Progenitor cell of endocrine pancreas (in vitro differentiated cells): ENCODE measurements at regions not wholly inside any gene's neighbourhood (a gene's known extent, or its start where the extent isn't known, plus 50 kb on each side); places are given as distances from the start of the nearest gene placed in this dataset.

Experiments used
- DNase-seq: peaks from one replicate; pipeline ENCODE4 v3.0.0; 2021; ENCODE audit warnings: low spot score; ENCODE audit not compliant: unreplicated experiment
- H3K27ac Mint-ChIP-seq: 2 replicates; pipeline ENCODE4 v1.8.0; 2021; ENCODE audit warnings: mild to moderate bottlenecking, moderate library complexity, mixed read lengths
- H3K27me3 Mint-ChIP-seq: 2 replicates; pipeline ENCODE4 v1.8.0; 2021; ENCODE audit warnings: mixed read lengths
- H3K36me3 Mint-ChIP-seq: 2 replicates; pipeline ENCODE4 v1.8.0; 2022; ENCODE audit warnings: mixed read lengths; ENCODE audit not compliant: insufficient read depth
- H3K4me1 Mint-ChIP-seq: 2 replicates; pipeline ENCODE4 v1.8.0; 2021; ENCODE audit warnings: low read depth, mixed read lengths
- H3K4me3 Mint-ChIP-seq: 2 replicates; pipeline ENCODE4 v1.8.0; 2021; ENCODE audit warnings: low read depth, mild to moderate bottlenecking, moderate library complexity, mixed read lengths
- H3K9me3 Mint-ChIP-seq: 2 replicates; pipeline ENCODE4 v1.8.0; 2021; ENCODE audit warnings: low read depth, mixed read lengths
- TF ChIP-seq, protein P1 (sequence below): fragments of 200-600 bp; sonication (generic); IDR thresholded peaks from one replicate; pipeline ENCODE4 v1.5.0; 2021; ENCODE audit warnings: antibody characterized with exemption, mild to moderate bottlenecking; ENCODE audit not compliant: unreplicated experiment

DNA sequence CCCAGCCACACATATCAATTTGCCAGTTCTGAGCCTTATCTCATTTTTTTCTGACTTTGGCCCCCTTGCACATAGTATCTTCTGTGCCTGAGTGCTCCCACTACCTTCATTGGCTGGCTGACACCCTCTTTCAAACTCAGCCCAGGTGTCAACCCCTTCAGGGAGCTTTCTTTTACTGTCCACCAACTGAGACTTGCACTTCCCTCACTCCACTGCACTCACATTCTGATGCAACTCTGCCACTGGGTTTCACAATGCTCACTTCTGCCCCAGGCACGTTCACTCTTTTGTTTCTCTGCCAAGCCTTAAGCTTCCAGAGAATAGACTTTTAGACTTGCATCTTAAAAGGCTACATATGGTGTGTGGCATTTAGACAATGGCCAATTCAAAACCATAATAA lies 101.5 kb upstream of the CBLB start:
- no peaks in the 10 kb centered on the region for H3K4me1 Mint-ChIP-seq
- H3K9me3 Mint-ChIP-seq = peaks cover 15% of the 10 kb centered on the region
- peaks cover 1% of the 10 kb centered on the region for H3K36me3 Mint-ChIP-seq
- H3K27me3 Mint-ChIP-seq = no peaks in the 10 kb centered on the region
- TF ChIP-seq, protein P1, sequence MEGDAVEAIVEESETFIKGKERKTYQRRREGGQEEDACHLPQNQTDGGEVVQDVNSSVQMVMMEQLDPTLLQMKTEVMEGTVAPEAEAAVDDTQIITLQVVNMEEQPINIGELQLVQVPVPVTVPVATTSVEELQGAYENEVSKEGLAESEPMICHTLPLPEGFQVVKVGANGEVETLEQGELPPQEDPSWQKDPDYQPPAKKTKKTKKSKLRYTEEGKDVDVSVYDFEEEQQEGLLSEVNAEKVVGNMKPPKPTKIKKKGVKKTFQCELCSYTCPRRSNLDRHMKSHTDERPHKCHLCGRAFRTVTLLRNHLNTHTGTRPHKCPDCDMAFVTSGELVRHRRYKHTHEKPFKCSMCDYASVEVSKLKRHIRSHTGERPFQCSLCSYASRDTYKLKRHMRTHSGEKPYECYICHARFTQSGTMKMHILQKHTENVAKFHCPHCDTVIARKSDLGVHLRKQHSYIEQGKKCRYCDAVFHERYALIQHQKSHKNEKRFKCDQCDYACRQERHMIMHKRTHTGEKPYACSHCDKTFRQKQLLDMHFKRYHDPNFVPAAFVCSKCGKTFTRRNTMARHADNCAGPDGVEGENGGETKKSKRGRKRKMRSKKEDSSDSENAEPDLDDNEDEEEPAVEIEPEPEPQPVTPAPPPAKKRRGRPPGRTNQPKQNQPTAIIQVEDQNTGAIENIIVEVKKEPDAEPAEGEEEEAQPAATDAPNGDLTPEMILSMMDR = no peak
- no peak for DNase-seq
- no peak overlapping the region for H3K27ac Mint-ChIP-seq
- no peak overlapping the region for H3K4me3 Mint-ChIP-seq

DNA sequence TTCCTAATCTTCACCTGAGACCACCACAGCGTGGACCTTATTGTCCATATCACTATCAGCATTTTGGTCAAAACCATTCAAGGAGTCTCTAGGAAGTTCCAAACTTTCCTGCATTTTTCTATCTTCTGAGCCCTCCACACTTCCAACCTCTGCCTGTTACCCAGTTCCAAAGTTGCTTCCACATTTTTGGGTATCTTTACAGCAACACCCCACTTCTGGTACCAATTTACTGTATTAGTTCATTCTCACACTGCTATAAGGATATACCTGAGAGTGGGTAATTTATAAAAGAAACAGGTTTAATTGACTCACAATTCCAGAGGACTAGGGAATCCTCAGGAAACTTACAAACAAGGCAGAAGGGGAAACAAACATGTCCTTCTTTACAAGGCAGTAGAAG lies 103.3 kb upstream of the CBLB start:
- H3K27me3 Mint-ChIP-seq = no peaks in the 10 kb centered on the region
- no peak overlapping the region for H3K4me3 Mint-ChIP-seq
- H3K27ac Mint-ChIP-seq = no peak overlapping the region
- peaks cover 15% of the 10 kb centered on the region for H3K9me3 Mint-ChIP-seq
- TF ChIP-seq, protein P1 = no peak
- H3K4me1 Mint-ChIP-seq = no peaks in the 10 kb centered on the region
- H3K36me3 Mint-ChIP-seq = peaks cover 1% of the 10 kb centered on the region
- DNase-seq = no peak

DNA sequence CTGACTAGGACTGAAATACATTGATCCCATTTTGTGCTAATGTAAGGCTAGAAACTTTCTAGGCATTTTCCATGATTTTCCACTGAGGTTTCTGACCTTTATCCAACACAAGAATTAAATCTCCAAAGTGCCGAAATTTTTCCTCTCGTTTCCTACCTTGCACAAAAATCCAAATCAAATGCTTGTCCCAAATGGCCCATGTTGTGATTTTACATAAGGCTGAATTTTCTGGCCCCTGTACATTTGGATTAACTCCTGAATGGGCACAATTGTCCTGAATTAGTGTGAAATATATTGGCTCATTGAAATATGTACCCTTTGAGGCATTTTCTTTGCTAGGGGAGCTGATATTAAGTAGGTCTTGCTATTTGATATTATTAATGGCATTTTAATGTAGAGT lies 105.6 kb upstream of the CBLB start:
- TF ChIP-seq, protein P1 = no peak
- DNase-seq = no peak
- H3K4me1 Mint-ChIP-seq = no peaks in the 10 kb centered on the region
- no peak overlapping the region for H3K4me3 Mint-ChIP-seq
- no peak overlapping the region for H3K27ac Mint-ChIP-seq
- no peaks in the 10 kb centered on the region for H3K27me3 Mint-ChIP-seq
- H3K36me3 Mint-ChIP-seq = peaks cover 1% of the 10 kb centered on the region
- peaks cover 15% of the 10 kb centered on the region for H3K9me3 Mint-ChIP-seq

DNA sequence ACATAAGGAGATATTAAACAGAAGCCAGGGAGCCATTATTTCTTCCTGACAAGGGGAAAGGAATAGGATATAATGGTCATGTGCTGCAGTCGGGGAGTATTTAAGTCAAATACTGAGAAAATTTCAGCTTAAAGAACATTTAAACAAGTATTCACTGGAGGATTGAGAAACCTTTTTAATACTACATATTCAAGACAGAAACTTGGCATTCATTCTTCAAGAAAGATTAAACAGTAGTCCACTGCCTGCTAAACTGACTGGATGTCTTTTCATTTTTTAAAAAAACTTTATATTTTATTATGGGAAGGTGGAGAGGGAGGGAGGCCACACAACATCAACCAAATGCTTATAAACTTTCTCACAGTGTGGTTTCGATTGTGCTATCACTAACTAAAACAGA lies 107.4 kb upstream of the CBLB start:
- Mint-ChIP-seq H3K27ac (no peak overlapping the region), H3K9me3 (peaks cover 13% of the 10 kb centered on the region), H3K4me3 (no peak overlapping the region), H3K36me3 (peaks cover 1% of the 10 kb centered on the region), H3K27me3 (no peaks in the 10 kb centered on the region), H3K4me1 (no peaks in the 10 kb centered on the region)
- no peak for DNase-seq
- TF ChIP-seq, protein P1 = no peak

- Mint-ChIP-seq H3K9me3 (peaks cover 14% of the 10 kb centered on the region), H3K4me3 (no peak overlapping the region), H3K27me3 (no peaks in the 10 kb centered on the region), H3K27ac (no peak overlapping the region), H3K36me3 (no peaks in the 10 kb centered on the region), H3K4me1 (no peaks in the 10 kb centered on the region)
- DNase-seq = no peak
- TF ChIP-seq, protein P1 = no peak
Measured at GRCh38 chr3:105979961-105980360, 111.1 kb upstream of the CBLB start.

GRCh38 chr3:105982207-105982606 lies 113.4 kb upstream of the CBLB start:
- Mint-ChIP-seq H3K4me1 (no peaks in the 10 kb centered on the region), H3K36me3 (no peaks in the 10 kb centered on the region), H3K27me3 (no peaks in the 10 kb centered on the region), H3K27ac (no peak overlapping the region), H3K9me3 (peaks cover 14% of the 10 kb centered on the region), H3K4me3 (no peak overlapping the region)
- DNase-seq = no peak
- TF ChIP-seq, protein P1 = no peak
